OCI-LY3 (cell line): ENCODE measurements at regions not wholly inside any gene's neighbourhood (a gene's known extent, or its start where the extent isn't known, plus 50 kb on each side); places are given as distances from the start of the nearest gene placed in this dataset.

Experiments
- CTCF ChIP-seq: fragments of 200-600, 300-600 bp; sonication (generic); IDR thresholded peaks from 2 replicates; pipeline ENCODE4 v1.5.1; 2014; ENCODE audit warnings: antibody characterized with exemption, low read length, low read depth
- EZH2phosphoT487 ChIP-seq: fragments of 200-600 bp; shearing (Covaris generic); IDR thresholded peaks from 2 replicates; pipeline ENCODE4 v1.6.1; 2018; ENCODE audit warnings: antibody characterized with exemption, mixed run types, low read depth

- TF ChIP-seq CTCF (no peak), EZH2phosphoT487 (no peak)
Observed at GRCh38 chr3:188951734-188952133, 220.0 kb upstream of the TPRG1 start.
